CD4-positive, alpha-beta T cell treated with Interleukin-4 for 1 hour (primary cell): ENCODE measurements at regions not wholly inside any gene's neighbourhood (a gene's known extent, or its start where the extent isn't known, plus 50 kb on each side); places are given as distances from the start of the nearest gene placed in this dataset.

Experiments
- DNase-seq, 2 donors: peaks; one replicate each; pipeline ENCODE4 v3.0.0-alpha.2; 2020 to 2022

- no peak for DNase-seq
Measured at GRCh38 chr16:49216593-49216992, 65.0 kb downstream of the CBLN1 start.

DNA sequence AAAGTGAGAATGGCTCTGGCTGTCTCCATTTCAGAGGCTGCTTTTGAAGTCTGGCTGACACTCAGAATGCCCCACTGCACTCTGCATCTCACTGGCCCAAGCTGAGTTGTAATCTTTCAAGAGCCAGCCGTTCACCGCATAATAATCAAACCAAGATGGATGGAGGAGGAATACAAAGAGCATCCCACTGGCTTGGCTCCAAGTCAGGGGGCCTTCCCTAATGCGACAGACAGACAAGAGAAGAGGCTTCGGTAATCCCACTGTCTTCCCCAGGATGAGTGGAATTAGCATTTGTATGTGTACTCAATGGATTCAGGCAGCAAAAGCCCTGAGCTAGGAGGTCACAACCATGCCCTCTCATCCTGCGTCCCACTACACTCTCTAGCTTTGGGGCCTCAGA is 68.0 kb downstream of the CBLN1 start:
- DNase-seq = no peak

- no peak for DNase-seq
Measured at GRCh38 chr16:49204191-49204590, 77.4 kb downstream of the CBLN1 start.

DNA sequence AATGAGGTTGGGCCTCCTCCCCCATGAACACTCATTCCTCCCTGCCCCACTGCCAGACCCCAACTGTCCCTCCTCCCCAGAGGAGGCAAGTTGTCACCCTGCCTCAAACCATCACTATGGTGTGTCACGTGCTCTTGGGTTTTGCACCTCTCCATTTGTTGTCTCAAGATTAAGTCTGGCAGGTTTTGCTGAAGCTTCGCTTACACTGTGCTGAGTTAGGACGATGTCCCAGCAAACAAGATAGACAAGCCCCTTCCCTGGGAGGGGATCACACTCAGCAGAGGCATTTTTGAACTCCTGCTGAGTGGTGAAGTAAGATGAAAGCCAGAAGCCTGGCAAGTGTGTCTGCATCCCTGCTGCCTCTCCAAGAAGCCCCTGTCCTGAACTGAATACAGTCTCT is 78.3 kb downstream of the CBLN1 start:
- no peak for DNase-seq

DNA sequence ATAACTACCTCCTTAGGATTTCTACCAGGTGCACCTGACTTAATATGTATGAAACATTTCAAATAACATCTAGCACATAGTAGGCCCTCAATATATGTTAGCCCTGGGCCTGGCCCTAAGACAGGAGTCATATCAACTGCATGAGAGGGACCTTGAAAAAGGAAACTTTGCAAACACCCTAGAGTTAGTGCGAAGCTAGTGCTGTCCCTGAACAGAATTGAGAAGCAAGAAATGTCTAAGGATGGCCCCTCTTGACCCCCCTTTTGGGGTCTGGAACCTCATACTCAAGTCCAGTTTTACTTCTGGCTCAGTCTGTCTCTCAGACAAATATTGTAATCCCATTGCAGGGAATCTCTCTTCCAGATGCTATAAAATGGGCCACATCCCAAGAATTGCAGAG is 80.5 kb downstream of the CBLN1 start:
- no peak for DNase-seq

DNA sequence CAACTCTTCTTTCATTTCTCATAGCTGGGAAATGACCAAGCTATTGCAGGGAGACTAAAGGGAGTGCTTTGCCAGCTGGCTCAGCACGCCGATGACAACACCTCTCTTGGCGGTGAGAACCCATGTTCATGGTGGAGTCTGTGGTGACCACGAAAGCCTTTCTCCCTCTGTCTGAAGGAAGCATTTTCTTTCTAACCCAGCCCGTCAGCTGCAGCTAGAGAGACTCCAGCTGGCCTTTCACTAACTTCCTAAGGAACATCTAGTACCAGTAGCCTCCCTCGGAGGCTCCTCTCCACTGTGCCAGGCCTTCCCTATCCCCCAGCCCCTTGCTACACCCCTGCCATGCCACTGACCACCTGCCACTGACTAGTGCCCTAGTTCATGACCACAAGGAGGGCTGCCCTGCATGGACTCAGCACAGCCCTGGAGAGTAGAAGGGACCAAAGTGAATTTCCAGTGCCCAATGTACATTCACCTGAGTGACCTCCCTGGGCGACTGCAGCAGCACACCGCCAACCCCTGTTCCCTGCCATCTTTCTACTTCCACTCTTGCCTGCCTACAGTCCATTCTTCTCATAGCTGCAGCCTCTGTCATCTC is 81.3 kb downstream of the CBLN1 start:
- DNase-seq = no peak

DNA sequence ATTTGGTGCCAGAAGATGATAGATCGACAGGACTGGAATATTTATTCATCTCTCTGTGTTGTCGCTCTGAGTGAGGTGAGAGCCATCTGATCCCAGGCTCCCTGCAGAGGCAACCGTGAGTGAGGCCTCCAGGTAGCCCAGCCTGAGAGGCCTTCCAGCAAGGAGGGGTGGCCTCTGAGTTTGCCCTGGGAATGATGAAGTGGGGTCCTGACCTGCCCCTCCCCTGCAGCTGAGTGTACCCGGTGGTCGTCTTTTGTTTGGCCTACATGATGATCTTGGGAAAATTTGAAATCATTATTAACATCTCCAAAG is 86.4 kb downstream of the CBLN1 start:
- no peak for DNase-seq

DNA sequence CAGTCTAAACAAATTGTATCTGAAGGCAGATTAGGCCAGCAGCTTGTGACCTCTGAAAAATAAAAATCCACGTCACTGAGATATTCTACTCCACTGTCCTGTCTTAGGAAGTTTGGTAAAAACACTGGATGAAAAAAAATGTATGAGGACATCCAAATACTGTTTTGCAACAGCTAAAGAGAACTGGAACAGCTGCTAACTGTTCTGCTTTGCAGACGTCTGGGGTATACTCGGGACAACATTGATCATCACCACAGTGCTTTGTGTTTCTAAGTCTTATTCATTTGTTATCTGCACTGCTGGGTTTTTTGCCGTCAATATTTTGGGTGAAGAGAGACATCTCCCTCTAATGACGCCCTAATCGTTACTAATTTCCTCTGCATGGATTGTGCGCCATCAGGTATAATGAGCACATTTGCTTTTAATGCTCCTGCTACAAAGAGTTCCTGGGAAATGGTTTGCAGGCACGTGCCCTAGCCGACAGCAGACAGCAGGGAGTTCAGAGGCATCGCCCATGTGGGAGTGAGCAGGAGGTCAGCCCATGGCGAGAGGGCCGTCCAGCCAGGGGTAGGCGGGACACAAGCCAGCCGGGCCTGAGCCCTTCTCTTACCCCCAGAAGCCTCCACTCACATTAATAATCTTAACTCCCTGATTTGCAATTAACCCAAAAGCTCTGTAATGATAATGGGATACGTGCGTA is 87.0 kb downstream of the CBLN1 start:
- no peak for DNase-seq

GRCh38 chr16:49193596-49193995 is 88.0 kb downstream of the CBLN1 start:
- no peak for DNase-seq

DNA sequence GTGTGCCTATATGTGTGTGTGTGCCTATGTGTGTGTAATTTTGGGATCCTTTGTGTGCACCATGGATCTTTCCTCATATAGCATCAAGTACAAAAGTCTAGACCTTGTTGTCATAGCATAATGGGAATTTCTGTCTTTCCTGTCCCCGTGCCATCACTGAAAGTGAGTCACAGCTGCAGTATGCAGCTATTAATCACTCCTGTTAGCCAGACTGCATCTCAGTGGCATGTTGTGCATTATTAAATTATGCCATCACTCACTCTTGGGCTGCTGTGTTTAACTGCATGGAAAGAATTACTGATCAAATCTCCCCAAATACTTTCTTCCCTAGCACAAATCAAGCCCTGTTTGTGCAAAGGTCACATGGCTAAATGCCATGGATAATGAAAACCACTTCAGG is 92.4 kb downstream of the CBLN1 start:
- no peak for DNase-seq

DNA sequence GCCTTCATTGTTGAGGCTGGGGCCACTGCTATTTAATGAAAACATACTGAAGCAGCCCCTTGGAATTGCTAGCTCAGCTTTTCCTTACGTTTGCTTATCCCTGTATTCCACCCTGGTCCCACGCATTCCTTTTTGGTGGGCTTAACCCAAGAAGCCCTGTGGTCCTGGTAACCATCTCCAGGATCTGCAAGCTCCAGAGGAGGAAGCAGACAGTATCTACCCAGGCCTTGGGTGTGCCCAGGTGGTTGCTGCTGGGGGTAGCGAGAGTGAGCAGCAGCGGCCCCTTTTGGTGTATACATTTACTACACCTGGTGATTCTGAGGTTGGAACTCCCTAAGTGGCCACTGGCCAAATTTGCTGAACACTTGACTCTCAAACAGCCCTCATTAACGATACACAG is 97.7 kb downstream of the CBLN1 start:
- no peak for DNase-seq

- no peak for DNase-seq
Measured at GRCh38 chr16:49181791-49182518, 99.7 kb downstream of the CBLN1 start.

GRCh38 chr16:49179714-49180330 is 101.8 kb downstream of the CBLN1 start:
- DNase-seq = no peak

DNA sequence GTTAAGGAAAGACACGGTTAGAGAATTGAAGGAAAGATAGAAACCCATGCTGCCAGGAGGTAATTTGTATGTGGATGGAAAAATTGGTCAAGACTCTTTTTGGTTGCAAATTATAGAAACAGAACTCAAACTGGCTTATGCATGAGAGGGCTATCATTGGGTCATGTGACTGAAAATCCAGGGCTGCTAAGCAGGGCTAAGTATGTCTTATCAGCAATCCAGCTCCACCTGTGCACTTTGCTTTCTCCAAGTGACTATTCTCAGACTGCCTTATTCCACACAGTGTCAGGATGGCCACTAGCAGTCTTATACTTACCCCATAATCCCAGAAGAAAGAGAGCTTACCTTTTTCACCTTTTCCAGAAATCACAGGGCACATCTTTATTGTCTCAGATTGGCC is 113.5 kb downstream of the CBLN1 start:
- DNase-seq = no peak

GRCh38 chr16:49165025-49165424 is 116.6 kb downstream of the CBLN1 start:
- DNase-seq = no peak

DNA sequence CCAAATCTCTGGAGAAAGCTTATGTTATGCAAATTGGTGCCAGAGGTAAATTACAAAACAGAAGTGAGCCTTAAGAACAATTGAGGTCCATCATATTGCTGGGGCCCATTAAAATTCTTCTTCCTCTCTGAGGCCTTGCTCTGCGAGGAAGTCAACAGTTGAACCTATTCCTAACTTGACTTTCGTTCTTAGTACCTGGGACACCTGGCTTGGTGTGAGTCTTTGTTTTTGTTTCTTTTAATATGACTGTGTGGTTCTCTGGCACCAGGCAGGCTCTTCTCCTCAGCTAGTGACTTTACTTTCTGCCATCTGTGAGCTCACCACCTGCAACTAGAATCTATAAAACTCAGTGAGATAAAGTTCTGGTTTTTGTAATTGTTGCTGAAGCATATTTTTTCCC is 120.4 kb downstream of the CBLN1 start:
- DNase-seq = no peak

DNA sequence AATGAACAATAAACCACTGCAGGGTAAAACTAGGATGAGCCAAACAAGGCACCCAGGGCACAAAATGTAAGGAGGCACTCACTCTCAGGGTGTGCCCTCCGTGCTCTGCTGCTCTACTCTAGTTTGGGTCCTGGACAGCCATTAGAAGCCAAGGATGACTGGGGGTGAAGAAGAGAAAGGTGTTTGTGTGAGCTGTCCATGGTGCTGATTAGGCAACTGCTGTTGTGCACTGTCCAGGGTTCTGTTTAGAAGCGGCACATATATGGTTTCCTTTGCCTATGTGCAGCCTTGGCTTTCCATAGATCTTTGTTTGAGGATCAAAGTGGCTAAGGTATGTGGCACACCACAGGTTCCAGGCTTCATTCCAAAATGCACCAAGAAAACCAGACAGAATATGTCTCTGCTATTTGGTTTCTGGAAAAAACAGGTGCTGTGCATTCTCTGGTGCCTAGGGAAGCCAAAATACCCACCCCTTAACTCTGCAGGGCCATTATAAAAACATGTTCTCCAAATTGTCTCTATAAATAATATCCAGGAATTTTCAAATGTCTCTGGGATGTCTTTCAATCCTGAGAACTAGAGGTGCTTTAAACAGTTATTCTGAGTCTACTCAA is 123.5 kb downstream of the CBLN1 start:
- DNase-seq = no peak

DNA sequence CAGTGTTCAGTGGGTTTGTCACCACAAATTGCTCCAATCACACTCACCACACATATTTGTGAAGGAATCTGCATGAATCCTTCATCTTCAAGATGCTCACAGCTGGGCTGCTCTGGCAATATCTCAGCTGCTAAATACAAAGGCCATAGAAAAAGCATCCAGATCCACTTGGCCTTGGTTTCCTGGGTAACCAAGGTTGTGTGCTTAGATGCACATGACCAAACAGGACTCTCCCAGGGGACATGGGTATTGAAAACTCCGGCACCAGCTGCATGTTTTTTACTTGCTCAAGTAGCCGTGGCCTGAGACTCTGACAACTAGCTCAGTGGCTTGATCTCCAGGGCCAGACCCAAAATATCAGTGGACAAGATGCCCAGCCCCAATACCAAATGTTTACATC is 131.3 kb downstream of the CBLN1 start:
- no peak for DNase-seq

- no peak for DNase-seq
Measured at GRCh38 chr16:49148410-49148809, 133.2 kb downstream of the CBLN1 start.

GRCh38 chr16:49140618-49141017 is 141.0 kb downstream of the CBLN1 start:
- no peak for DNase-seq

- no peak for DNase-seq
Measured at GRCh38 chr16:49130397-49130796, 151.2 kb downstream of the CBLN1 start.

- no peak for DNase-seq
Measured at GRCh38 chr16:49129935-49130334, 151.7 kb downstream of the CBLN1 start.

DNA sequence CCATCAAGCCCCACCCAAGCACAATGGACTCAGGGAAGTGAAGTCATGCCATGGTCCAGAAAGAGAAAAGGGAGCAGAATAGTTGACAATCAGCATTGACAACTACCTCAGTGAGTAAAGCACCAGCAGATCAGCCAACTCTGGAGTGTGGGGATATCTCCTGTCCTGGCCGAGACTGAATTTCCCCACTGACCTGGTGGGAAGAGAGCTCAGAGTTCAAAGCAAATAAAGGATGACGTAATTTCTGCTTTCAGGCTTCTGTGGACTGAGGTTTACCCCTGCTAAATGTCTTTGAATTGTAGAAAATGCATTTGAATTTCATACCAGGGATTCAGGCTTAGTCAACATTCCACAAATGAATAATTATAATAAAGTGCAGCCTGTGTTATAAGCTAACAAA is 152.9 kb downstream of the CBLN1 start:
- no peak for DNase-seq

- DNase-seq = no peak
Measured at GRCh38 chr16:49127103-49127502, 154.5 kb downstream of the CBLN1 start.
